ENCODE measurements at regions not wholly inside any gene's neighbourhood (a gene's known extent, or its start where the extent isn't known, plus 50 kb on each side); places are given as distances from the start of the nearest gene placed in this dataset.

- TF ChIP-seq CTCF (IDR thresholded peaks at IDR 0.05) (no peak), POLR2A (IDR thresholded peaks at IDR 0.05) (no peak), POLR2AphosphoS5 (IDR thresholded peaks at IDR 0.05; ENCODE audit: insufficient read depth in 1 of 2, low read depth in 1 of 2) (no peak)
Observed at GRCh38 chr1:232191560-232191959, 438.4 kb downstream of the SIPA1L2 start.

All from vagina (tissue), 2 donors.